Mucosa of rectum (tissue), 2 donors: ENCODE measurements at regions not wholly inside any gene's neighbourhood (a gene's known extent, or its start where the extent isn't known, plus 50 kb on each side); places are given as distances from the start of the nearest gene placed in this dataset.

ENCODE experiments used
- H3K27ac ChIP-seq, 2 donors: one replicate each; pipeline ENCODE4 v1.7.0; 2013; ENCODE audit warnings: inconsistent platforms in 2 of 2, low read depth in 2 of 2, low read length in 2 of 2
- H3K27me3 ChIP-seq, 2 donors: one replicate each; pipeline ENCODE4 v1.7.0; 2013; ENCODE audit warnings: low read length in 2 of 2; ENCODE audit not compliant: control insufficient read depth in 2 of 2, insufficient read depth in 2 of 2
- H3K36me3 ChIP-seq, 2 donors: one replicate each; pipeline ENCODE4 v1.7.0; 2013; ENCODE audit warnings: low read length in 2 of 2; ENCODE audit not compliant: control insufficient read depth in 2 of 2, insufficient read depth in 2 of 2
- H3K4me1 ChIP-seq, 2 donors: one replicate each; pipeline ENCODE4 v1.7.0; 2013; ENCODE audit warnings: low read length in 2 of 2, mild to moderate bottlenecking in 1 of 2; ENCODE audit not compliant: control insufficient read depth in 2 of 2, insufficient read depth in 2 of 2
- H3K4me3 ChIP-seq, 2 donors: one replicate each; pipeline ENCODE4 v1.7.0; 2013; ENCODE audit warnings: low read length in 2 of 2
- H3K9ac ChIP-seq, 2 donors: one replicate each; pipeline ENCODE4 v1.7.0; 2013; ENCODE audit warnings: low read length in 2 of 2, low read depth in 1 of 2, mild to moderate bottlenecking in 1 of 2
- H3K9me3 ChIP-seq, 2 donors: one replicate each; pipeline ENCODE4 v1.7.0; 2013; ENCODE audit warnings: low read length in 2 of 2; ENCODE audit not compliant: control insufficient read depth in 2 of 2
- donor health status: healthy.
- donor health status: Normal muscosa, but diverticular disease.

DNA sequence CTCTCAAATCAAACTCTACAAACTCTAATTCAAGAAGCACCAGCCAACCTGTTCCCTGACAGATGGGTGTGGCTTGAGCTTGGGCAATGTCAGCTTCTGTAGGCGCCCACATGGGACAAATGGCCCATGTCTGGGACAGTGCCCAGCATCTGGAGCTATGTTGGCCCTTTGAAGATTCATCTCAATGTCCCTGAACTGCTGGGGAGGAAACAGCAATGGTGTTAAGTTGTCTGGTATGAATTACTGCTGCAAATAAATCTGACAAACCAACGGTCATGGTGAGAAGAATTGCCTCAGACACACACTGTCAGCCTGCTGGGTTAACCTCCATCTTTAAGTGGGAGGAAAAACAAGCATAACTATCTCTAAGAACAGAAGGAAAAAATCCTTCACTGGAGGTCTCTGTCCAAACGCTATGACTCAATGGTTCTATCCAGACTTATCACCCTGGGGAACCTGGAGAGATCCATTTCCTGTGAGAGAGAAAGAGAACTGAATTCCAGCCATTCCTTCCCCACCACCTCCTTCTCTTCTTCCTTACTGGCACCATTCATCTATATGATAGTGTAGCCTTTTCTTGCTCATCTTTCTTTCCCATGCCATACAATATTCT, 274.9 kb downstream of the CDH26 start:
- Histone ChIP-seq H3K36me3 (no peaks in the 10 kb centered on the region), H3K27ac (no peak overlapping the region), H3K9ac (no peak overlapping the region), H3K4me1 (no peaks in the 10 kb centered on the region), H3K27me3 (no peaks in the 10 kb centered on the region), H3K9me3 (no peaks in the 10 kb centered on the region), H3K4me3 (no peak overlapping the region)

DNA sequence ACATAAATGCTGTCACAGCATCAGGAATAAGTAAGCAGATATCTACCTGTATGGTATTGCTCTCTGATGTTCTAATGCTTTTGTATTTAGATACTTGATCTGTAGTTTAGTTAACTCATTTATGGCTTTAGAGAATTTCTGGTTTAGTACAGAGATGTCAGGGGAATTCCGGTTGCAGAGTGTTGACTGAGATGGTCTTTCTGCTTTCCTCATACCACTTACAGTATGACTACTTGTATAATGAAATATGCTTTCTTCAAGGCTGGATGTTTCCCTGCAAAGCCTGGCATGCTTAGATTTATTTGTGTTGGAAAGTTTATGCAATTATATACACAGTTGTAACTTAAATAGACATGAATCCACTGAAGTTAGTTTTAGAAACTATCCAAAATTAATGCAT, 278.4 kb downstream of the CDH26 start:
- Histone ChIP-seq H3K4me1 (no peaks in the 10 kb centered on the region), H3K27ac (no peak overlapping the region), H3K9me3 (no peaks in the 10 kb centered on the region), H3K4me3 (no peak overlapping the region), H3K27me3 (no peaks in the 10 kb centered on the region), H3K9ac (no peak overlapping the region), H3K36me3 (no peaks in the 10 kb centered on the region)

DNA sequence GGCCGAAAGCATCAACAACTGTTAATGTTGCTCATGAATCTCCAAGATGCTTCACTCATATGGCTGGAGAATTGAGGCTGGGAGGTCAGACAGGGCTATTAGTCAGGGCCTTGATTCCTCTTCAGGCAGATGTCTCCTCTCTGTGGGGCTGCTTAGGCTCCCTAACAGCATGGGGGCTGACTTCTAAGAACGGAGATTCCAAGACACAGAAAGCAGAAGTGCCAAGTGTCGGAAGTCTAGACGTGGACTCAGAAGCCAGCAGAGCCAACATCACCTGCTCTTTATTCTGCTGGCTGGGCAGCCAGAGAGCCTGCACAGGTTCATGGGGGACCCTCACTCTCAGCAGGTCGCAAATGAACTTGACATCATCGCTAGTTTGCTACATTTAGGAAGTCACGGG, 279.8 kb downstream of the CDH26 start:
- no peak overlapping the region for H3K4me3 ChIP-seq
- H3K27me3 ChIP-seq, result no peaks in the 10 kb centered on the region
- H3K4me1 ChIP-seq, result no peaks in the 10 kb centered on the region
- H3K36me3 ChIP-seq, result no peaks in the 10 kb centered on the region
- no peaks in the 10 kb centered on the region for H3K9me3 ChIP-seq
- H3K27ac ChIP-seq, result no peak overlapping the region
- H3K9ac ChIP-seq, result no peak overlapping the region

DNA sequence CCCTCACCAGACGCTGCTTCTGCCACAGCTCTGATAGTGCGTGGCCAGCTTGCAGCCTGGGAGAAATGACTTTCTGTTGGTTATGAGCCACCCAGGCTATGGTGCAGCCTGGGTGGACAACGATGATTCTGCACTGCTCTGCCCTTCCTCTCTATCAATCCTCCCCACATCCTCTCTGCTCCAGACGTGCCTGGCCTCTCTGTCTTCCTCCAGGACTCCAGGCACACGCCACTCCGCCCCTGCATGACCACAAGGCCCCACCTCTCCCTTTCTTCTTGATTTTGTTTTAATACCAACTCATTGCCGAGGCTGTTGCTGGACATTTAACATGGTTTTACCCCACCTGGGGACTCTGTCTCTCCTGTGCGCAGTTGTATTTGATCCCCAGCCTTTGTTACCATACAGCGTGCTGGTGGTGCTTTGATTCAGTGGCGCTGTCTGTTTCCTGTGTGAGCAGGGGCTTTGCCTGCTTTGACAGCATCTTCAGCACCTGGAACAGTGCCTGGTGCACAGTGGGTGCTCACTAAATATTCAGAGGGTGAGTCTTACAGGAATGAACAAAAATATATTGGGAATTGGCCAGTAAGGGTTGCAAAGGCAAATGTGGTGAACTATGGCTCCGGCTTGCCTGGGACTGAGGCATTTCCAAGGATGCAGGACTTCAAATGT, 280.9 kb downstream of the CDH26 start:
- H3K4me3 ChIP-seq, result no peak overlapping the region
- H3K27ac ChIP-seq, result no peak overlapping the region
- no peaks in the 10 kb centered on the region for H3K9me3 ChIP-seq
- H3K4me1 ChIP-seq, result no peaks in the 10 kb centered on the region
- no peak overlapping the region for H3K9ac ChIP-seq
- no peaks in the 10 kb centered on the region for H3K36me3 ChIP-seq
- no peaks in the 10 kb centered on the region for H3K27me3 ChIP-seq

DNA sequence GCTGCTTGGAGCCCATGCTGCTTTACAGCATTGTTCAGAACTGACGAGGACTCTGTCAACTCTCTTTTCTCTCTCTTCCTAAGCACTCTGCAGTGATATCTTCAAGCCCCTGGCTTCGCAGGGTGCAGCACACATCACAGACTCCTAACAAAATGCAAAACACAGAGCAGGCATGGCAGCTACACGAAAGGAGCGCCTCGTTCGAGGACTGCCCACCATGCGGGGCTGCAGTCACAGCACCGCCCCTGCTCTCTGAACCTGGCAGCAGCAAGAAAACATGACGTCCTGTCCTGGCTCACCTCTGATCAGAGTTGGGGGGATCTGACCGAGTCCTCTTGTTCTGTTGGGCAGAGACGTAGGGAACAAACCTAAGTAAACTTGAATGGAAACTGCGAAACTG, 281.7 kb downstream of the CDH26 start:
- Histone ChIP-seq H3K9ac (no peak overlapping the region), H3K4me1 (no peaks in the 10 kb centered on the region), H3K27me3 (no peaks in the 10 kb centered on the region), H3K27ac (no peak overlapping the region), H3K9me3 (no peaks in the 10 kb centered on the region), H3K36me3 (no peaks in the 10 kb centered on the region), H3K4me3 (no peak overlapping the region)

DNA sequence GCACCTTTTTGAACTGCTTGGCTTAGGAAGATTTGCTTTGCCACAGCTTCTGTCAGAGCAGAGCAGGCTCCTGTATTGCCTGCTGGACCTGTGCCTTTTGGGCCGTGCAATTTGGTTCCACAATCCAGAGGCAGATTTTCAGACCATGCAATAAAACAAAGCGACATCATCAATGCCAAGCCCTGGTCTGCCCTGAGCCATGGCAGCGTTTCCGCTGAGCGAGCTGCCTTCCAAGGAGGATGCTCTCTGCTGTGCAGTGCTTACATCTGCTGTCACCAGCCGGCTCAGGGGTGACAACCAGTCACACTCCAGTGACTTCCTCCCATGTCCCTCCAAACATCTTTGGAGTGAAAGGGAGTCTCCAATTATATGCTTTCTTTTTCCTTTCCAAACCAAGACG, 282.2 kb downstream of the CDH26 start:
- H3K27ac ChIP-seq, result no peak overlapping the region
- no peak overlapping the region for H3K9ac ChIP-seq
- H3K4me1 ChIP-seq, result no peaks in the 10 kb centered on the region
- no peaks in the 10 kb centered on the region for H3K36me3 ChIP-seq
- no peaks in the 10 kb centered on the region for H3K9me3 ChIP-seq
- H3K27me3 ChIP-seq, result no peaks in the 10 kb centered on the region
- H3K4me3 ChIP-seq, result no peak overlapping the region

DNA sequence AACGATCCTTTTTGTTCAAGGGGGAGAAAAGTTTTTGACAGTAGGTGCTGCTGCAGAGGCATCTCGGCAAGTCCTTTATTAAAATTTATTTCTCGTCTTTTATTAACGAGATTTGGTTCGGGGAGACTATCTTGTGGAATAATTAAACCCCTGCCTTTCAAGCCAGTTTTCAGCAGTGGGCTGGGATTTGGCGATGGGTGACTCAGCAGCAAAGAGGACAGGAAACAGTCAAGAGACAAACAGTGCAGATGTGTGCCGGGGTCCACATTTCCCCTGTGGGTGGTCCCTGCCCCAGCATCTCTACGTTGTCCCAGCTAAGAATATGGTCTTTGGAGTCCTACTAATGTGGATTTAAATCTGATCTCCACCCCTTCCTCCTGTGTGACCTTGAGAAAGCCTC, 282.8 kb downstream of the CDH26 start:
- Histone ChIP-seq H3K27me3 (no peaks in the 10 kb centered on the region), H3K9me3 (no peaks in the 10 kb centered on the region), H3K27ac (no peak overlapping the region), H3K36me3 (no peaks in the 10 kb centered on the region), H3K4me1 (no peaks in the 10 kb centered on the region), H3K9ac (no peak overlapping the region), H3K4me3 (no peak overlapping the region)

DNA sequence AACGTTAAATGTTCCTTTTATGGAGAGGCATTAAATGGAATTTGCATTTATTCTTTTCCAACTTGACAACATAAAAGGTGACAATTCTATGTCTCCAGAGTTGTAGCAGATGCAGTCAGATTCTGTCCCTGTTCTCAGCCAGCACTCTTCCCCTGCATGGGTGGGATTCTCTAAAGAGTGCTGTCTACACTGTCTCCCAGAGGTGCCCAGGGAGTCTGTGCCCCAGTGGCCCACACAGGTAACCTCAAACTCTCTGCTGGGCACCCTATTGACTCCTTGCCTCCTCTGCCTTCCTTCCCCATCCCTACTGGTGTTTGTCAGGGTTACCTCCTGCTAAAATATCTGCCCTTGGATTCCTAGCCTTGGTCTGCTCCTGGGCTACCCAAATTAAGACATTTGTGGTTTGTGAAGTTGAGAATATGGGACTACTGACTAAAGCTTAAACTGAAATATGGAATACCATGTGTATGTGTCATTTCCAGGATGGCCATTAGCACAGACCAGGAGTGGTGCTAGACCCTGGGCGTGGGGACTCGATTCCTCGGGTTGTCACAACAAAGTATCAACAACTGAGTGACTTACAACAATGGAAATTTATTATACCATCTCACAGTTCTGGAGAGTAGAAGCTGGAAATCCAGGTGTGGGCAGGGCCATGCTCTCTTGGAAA, 284.7 kb downstream of the CDH26 start:
- H3K27me3 ChIP-seq, result no peaks in the 10 kb centered on the region
- H3K4me1 ChIP-seq, result no peaks in the 10 kb centered on the region
- no peaks in the 10 kb centered on the region for H3K36me3 ChIP-seq
- H3K27ac ChIP-seq, result no peak overlapping the region
- no peak overlapping the region for H3K9ac ChIP-seq
- no peak overlapping the region for H3K4me3 ChIP-seq
- no peaks in the 10 kb centered on the region for H3K9me3 ChIP-seq

DNA sequence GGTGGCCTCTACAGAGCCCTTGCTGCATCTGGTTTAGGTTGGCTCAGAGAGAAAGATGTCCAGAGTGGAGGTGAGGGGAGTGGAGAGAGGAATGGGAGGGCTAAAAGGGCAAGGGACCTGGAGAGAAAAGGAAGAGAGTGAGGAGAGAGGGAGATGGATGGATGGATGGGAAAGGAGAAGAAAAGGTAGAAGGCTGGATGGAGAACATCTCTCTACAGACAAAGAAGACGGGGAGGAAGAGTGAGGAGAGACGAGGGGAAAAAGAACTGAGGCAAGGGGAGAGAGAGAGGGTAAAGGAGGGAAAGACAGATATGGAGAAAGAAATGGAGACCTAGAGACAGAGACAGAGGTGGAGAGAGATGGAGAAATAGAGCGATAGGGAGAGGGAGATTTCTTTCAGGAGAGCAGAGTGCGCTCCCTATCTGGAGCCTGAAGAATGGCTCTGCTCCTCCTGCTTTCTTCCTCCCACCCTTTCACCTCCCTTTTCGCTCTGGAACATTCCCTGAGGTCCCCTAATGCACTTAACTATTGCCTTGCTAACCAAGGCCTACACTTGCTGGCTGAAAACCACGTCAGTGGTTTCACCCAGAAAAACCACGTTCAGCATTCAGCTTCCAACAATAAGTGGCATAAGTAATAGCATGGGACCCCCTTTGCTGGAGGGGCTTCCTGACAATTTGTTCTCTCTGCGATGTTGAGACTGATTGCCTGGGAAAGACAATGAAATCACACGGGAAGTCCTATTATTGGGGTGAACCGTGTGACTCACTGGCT, 286.3 kb downstream of the CDH26 start:
- Histone ChIP-seq H3K27ac (no peak overlapping the region), H3K4me1 (no peaks in the 10 kb centered on the region), H3K9me3 (no peaks in the 10 kb centered on the region), H3K36me3 (no peaks in the 10 kb centered on the region), H3K27me3 (no peaks in the 10 kb centered on the region), H3K9ac (no peak overlapping the region), H3K4me3 (no peak overlapping the region)

DNA sequence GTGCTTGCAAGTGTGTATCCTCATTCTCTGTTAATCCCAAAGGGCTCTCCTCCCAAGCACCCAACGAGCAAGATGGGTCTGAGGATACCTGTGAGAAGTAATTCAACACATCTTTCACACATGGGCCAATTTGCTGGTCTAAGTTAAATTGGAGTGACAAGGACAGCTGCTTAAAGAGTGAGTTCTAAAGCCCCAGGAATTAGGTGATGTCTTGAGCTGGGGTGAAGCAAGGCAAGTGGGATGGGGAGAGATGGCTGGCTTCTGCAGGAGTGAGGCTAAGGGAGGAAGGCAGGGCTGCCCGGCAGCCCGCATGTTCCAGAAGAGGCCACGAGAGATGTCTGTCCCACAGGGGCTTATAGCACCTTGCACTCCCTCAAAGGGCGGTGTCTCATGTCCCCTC, 288.5 kb downstream of the CDH26 start:
- no peak overlapping the region for H3K4me3 ChIP-seq
- H3K27me3 ChIP-seq, result no peaks in the 10 kb centered on the region
- no peaks in the 10 kb centered on the region for H3K36me3 ChIP-seq
- H3K27ac ChIP-seq, result no peak overlapping the region
- no peaks in the 10 kb centered on the region for H3K9me3 ChIP-seq
- no peaks in the 10 kb centered on the region for H3K4me1 ChIP-seq
- H3K9ac ChIP-seq, result no peak overlapping the region
